Natural killer cell (primary cell): ENCODE measurements at regions not wholly inside any gene's neighbourhood (a gene's known extent, or its start where the extent isn't known, plus 50 kb on each side); places are given as distances from the start of the nearest gene placed in this dataset.

Experiments used
- ATAC-seq, 3 donors: fragments of 150-1000 bp in 2 of 3; fragments of 200-7000 bp in 1 of 3; cut with Tn5 transposase; 1 replicate in 1 of 3; 2 replicates in 2 of 3; pipeline ENCODE4 v1.10.0; 2021; ENCODE audit warnings: mild to moderate bottlenecking in 2 of 3, moderate library complexity in 2 of 3
- DNase-seq, 2 donors: peaks; one replicate each; pipeline versions ENCODE4 v3.0.0 to v3.0.0-alpha.2; 2013 to 2021; ENCODE audit warnings: mixed read lengths in 1 of 2
- H3K27ac ChIP-seq: one replicate; pipeline ENCODE4 v1.5.1; 2013; ENCODE audit warnings: mild to moderate bottlenecking, low read length
- H3K27me3 ChIP-seq: one replicate; pipeline ENCODE4 v1.6.1; 2013; ENCODE audit warnings: low read length; ENCODE audit not compliant: control insufficient read depth, insufficient read depth
- H3K36me3 ChIP-seq: one replicate; pipeline ENCODE4 v1.6.1; 2013; ENCODE audit warnings: low read length; ENCODE audit not compliant: control insufficient read depth, insufficient read depth
- H3K4me1 ChIP-seq: one replicate; pipeline ENCODE4 v1.6.1; 2013; ENCODE audit warnings: low read length; ENCODE audit not compliant: control insufficient read depth, insufficient read depth
- H3K4me3 ChIP-seq: one replicate; pipeline ENCODE4 v1.5.1; 2013; ENCODE audit warnings: low read length
- H3K9me3 ChIP-seq: one replicate; pipeline ENCODE4 v1.6.1; 2013; ENCODE audit warnings: low read length; ENCODE audit not compliant: control insufficient read depth, insufficient read depth
- H3K27ac Mint-ChIP-seq, 2 donors: one replicate each; pipeline ENCODE4 v1.8.0; 2022; ENCODE audit warnings: mild to moderate bottlenecking in 2 of 2, mixed read lengths in 2 of 2, moderate library complexity in 1 of 2
- H3K27me3 Mint-ChIP-seq, 2 donors: one replicate each; pipeline ENCODE4 v1.8.0; 2022; ENCODE audit warnings: low read depth in 2 of 2, mixed read lengths in 2 of 2
- H3K36me3 Mint-ChIP-seq: one replicate; pipeline ENCODE4 v1.8.0; 2022; ENCODE audit warnings: mixed read lengths
- H3K4me1 Mint-ChIP-seq, 2 donors: one replicate each; pipeline ENCODE4 v1.8.0; 2022; ENCODE audit warnings: mixed read lengths in 2 of 2
- H3K4me3 Mint-ChIP-seq: one replicate; pipeline ENCODE4 v1.8.0; 2022; ENCODE audit warnings: mild to moderate bottlenecking, moderate library complexity, mixed read lengths
- H3K9me3 Mint-ChIP-seq, 2 donors: one replicate each; pipeline ENCODE4 v1.8.0; 2022; ENCODE audit warnings: mixed read lengths in 2 of 2
- CTCF ChIP-seq: fragments of 200-600 bp; IDR thresholded peaks from one replicate; pipeline ENCODE4 v1.8.0; 2022; ENCODE audit warnings: antibody characterized with exemption
- WGBS: methylation state at CpG from one replicate; pipeline ENCODE4 v1.1.7; 2013; ENCODE audit warnings: missing lambda C conversion rate; ENCODE audit not compliant: insufficient coverage; 5-methylcytosine and 5-hydroxymethylcytosine counted together
- intact Hi-C: fragments of 100-400 bp; cut with micrococcal nuclease; formaldehyde crosslinking; loops from one replicate; pipeline ENCODE4 v1.14.2; 2022

GRCh38 chr9:80806671-80807070 is 882.7 kb downstream of the TLE1 start:
- Mint-ChIP-seq H3K9me3 (peaks cover 7 to 13% of the 10 kb centered on the region in 2 donors), H3K4me3 (no peak overlapping the region), H3K4me1 (no peaks in the 10 kb centered on the region), H3K27ac (no peak overlapping the region), H3K27me3 (no peaks in the 10 kb centered on the region), H3K36me3 (no peaks in the 10 kb centered on the region)
- H3K36me3 ChIP-seq, result no peaks in the 10 kb centered on the region
- no peak overlapping the region for H3K27ac ChIP-seq
- H3K9me3 ChIP-seq, result no peaks in the 10 kb centered on the region
- DNase-seq (no peak), ATAC-seq (no peak)
- intact Hi-C loops, result no loop called here
- H3K27me3 ChIP-seq, result no peaks in the 10 kb centered on the region
- H3K4me1 ChIP-seq, result no peaks in the 10 kb centered on the region
- no peak for TF ChIP-seq CTCF
- no peak overlapping the region for H3K4me3 ChIP-seq

DNA sequence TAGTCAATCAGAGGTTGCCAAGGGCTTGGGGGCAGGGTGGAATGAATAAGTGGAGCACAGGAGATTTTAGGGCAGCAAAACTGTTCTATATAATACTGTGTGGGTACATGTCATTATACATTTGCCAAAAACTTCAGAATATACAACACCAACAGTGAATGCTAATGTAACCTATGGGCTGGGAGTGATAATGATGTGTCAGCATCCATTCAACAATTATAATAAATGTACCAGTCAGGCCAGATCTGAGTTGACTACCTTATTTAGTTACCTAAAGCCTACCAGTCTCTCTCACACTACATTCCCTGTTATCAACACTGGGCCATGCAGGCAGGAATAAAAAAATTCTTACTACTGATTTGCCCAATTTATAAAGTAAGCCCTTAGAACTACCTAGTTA is 884.5 kb downstream of the TLE1 start:
- TF ChIP-seq CTCF, result no peak
- intact Hi-C loops, result no loop called here
- DNase-seq (no peak), ATAC-seq (no peak)
- Histone ChIP-seq H3K27me3 (no peaks in the 10 kb centered on the region), H3K9me3 (no peaks in the 10 kb centered on the region), H3K36me3 (no peaks in the 10 kb centered on the region), H3K4me3 (no peak overlapping the region), H3K27ac (no peak overlapping the region), H3K4me1 (no peaks in the 10 kb centered on the region)
- Mint-ChIP-seq H3K27ac (no peak overlapping the region), H3K4me3 (no peak overlapping the region), H3K4me1 (no peaks in the 10 kb centered on the region), H3K27me3 (no peaks in the 10 kb centered on the region), H3K36me3 (no peaks in the 10 kb centered on the region), H3K9me3 (peaks cover 9 to 18% of the 10 kb centered on the region in 2 donors)

DNA sequence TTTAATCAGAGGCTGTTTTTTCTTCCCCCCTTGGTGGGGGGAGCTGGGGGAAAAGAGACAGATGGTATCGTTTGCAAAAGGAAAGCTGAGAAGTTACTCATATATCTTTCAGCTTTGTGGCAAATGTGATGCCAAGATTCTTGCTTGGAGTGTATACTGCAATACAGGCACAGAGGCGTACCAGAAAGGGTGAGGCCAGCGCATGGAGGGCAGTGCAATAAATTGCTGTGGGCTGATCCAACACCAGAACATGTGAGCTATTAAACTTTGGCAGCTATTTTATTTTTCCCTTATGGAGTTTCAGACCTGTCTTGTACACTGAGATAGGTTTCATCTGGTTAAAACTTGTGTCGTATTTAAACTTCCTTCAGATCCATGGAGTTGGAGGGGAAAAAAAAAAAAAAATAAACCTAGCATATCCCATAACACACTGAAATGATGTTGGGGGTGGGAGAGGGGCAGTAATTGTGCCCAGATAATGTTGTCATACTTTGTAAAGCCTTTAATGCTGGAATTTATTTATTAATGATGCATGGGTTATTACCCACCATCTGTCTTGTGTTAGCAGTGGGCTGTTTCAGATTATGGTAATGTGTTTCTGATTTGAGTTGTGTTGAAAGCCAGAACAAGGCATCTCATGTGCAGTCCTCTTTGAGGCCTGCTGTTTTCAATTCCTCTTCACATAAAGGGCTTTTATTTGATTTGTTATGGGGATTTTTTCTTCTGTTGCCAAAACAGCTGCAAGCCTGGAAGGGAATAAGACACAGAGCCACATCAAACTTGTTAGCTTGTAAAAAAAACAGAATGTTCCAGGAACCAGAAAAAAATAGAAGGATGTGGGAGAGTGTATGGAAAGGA is 891.3 kb downstream of the TLE1 start:
- H3K4me3 Mint-ChIP-seq, result no peak overlapping the region
- H3K27ac Mint-ChIP-seq, result no peak overlapping the region
- no peak for ATAC-seq
- Histone ChIP-seq H3K4me1 (no peaks in the 10 kb centered on the region), H3K4me3 (no peak overlapping the region), H3K27ac (no peak overlapping the region), H3K27me3 (no peaks in the 10 kb centered on the region), H3K9me3 (no peaks in the 10 kb centered on the region), H3K36me3 (no peaks in the 10 kb centered on the region)
- no peak for TF ChIP-seq CTCF
- no peaks in the 10 kb centered on the region for H3K36me3 Mint-ChIP-seq
- peaks cover 6 to 14% of the 10 kb centered on the region in 2 donors for H3K9me3 Mint-ChIP-seq
- WGBS, result 71% methylated on average over 3 of the region's 4 CpGs
- no peak for DNase-seq
- intact Hi-C loops, result no loop called here
- H3K4me1 Mint-ChIP-seq, result no peaks in the 10 kb centered on the region
- no peaks in the 10 kb centered on the region for H3K27me3 Mint-ChIP-seq
